NCI-H1105 (cell line): ENCODE measurements at regions not wholly inside any gene's neighbourhood (a gene's known extent, or its start where the extent isn't known, plus 50 kb on each side); places are given as distances from the start of the nearest gene placed in this dataset.
"Not testable (repeated sequence)": the region's sequence is repeated elsewhere in the genome, so short reads cannot be mapped to it uniquely, and the experiment has no call there.

Source experiments
- DNase-seq: peaks from one replicate; lab custom pipeline; 2025; lab: John Stamatoyannopoulos, UW

- no peak for DNase-seq
Observed at GRCh38 chr4:189185810-189186432, 754.8 kb upstream of the FRG1 start.

GRCh38 chr4:189187531-189188052 lies 753.1 kb upstream of the FRG1 start:
- DNase-seq: no peak

DNA sequence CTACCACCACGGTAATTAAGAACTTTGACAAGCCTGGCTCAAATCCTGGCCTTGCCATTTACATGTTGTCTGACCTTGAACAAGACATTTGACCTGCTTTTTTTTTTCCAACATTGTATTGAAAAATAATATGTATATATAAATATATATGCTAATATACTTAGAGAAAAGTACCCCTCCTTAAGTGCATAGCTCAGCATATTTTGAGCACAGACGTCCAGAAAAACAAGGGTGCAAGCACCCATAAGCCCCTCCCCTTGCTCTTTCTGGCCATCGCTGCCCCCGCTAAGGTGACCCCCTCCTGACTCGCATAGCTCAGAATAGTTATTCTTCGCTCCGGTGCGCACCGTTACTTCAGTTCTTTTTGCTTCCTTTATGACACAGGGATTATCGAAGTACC lies 742.0 kb upstream of the FRG1 start:
- DNase-seq: no peak

DNA sequence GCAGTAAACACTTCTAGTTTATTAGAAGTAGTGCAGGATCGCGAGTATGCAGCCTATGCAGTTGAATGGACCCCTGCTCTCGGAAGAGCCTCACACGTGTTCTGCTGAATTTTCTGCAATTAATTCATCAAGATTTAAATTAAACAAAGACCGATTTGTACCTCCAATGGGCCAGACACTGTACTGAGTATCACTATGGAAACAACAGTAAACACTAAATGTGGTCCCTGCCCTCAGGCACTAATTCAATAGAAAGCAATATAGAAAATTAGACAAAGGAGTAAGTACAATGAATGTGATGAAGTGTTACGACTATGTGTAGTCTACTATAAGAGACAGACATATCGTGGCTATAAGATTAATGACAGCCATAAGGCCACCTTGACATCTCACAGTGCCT lies 740.3 kb upstream of the FRG1 start:
- no peak for DNase-seq

- peak; percentile 21 for DNase-seq
Observed at GRCh38 chr4:189202182-189202868, 738.3 kb upstream of the FRG1 start.

DNA sequence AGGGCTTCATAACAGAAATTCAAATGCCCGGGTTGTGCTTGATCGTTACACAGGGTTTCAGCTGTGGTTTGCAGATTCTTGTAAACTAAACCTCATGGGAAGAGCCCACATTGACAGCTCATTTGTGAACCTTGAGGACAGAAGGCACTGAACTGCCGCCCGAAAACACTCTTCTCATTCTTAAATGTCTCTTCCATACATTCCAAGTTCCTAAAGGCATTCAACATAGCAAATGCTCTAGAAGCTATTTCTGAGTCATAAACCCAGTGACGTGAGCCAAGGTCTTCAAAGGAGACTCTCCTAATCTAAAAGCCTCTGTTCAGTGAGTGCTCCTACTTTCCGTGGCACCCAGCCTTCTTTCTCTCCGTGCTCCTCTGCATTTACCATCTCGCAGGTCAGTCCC lies 737.8 kb upstream of the FRG1 start:
- no peak for DNase-seq

DNA sequence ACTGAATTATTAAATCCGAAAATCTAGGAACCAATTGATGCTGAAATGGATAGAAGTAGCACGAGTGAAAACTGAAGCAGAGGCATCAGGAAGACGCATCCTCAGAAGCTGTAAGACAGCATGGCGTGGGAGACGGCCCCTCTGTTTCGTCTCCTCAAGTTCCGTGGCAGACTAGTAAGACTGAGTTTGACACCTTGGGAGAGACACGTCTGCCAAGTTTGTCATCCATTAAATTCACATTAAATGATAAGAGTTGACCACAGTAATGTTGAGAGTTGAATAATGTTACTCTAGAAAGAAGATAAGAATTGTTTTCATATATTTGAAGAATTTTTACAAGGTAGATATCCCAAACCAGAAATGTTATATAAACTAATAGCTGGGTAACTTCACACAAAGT lies 736.1 kb upstream of the FRG1 start:
- no peak for DNase-seq

- DNase-seq: no peak
Observed at GRCh38 chr4:189206953-189207352, 733.7 kb upstream of the FRG1 start.

DNA sequence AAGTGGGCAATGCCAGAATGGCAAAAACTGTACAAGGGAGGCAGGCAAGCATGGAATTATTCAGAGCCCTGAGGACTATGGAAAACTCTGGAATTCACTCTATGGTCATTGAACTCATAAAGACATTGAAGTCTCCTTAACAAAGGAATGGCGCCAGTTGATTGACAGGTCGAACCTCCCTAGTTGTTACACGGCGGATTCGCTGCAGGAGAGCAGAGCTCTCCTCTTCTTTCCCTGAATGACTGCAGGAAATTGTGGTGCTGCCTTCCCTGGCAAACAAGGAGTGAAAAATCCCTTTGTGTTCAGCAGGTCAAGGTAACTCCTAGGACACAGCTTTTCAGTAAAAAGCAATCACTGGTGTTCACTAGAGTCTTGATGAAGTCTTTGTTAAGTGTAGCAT lies 732.8 kb upstream of the FRG1 start:
- no peak for DNase-seq

- DNase-seq: no peak
Observed at GRCh38 chr4:189215574-189215973, 725.1 kb upstream of the FRG1 start.

GRCh38 chr4:189221691-189222090 lies 719.0 kb upstream of the FRG1 start:
- DNase-seq: no peak

DNA sequence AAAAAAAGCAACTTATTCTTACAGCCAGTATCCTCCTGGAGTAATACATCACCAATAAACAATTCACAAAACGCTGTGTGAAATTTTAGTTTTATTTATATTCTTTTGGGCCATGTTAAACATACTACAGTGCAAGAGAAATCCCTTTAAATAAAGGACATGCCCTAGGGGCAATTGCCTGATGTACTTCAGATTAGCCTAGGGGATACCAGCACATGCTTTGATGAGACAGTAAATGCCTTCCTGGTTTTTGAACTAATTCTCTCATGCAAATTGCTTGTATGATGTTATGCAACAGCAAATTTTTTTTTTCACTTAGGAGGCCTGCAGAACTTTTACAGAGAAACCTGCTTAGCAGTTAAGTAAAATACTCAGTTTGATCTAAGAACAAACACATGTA lies 711.9 kb upstream of the FRG1 start:
- DNase-seq: no peak

DNA sequence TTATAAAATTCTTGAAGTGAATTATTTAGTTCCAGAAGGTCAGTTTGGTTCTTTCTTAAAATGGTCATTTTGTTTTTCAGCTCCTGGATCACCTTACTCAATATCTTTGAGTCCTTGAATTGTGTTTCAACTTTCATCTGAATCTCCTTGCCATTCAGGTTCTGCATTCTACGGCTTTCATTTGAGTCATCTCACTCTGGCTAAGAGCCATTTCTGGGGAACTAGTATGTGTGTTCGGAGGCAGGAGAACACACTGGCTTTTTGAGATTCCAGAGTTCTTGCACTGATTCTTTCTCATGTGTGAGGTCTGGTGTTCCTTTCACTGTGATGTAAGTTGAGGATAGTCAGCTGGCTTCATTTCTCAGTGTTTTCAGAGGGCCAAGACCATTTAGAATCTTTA lies 708.4 kb upstream of the FRG1 start:
- no peak for DNase-seq

GRCh38 chr4:189233754-189234153 lies 706.9 kb upstream of the FRG1 start:
- DNase-seq: not testable (repeated sequence)

- DNase-seq: not testable (repeated sequence)
Observed at GRCh38 chr4:189234948-189235347, 705.7 kb upstream of the FRG1 start.

DNA sequence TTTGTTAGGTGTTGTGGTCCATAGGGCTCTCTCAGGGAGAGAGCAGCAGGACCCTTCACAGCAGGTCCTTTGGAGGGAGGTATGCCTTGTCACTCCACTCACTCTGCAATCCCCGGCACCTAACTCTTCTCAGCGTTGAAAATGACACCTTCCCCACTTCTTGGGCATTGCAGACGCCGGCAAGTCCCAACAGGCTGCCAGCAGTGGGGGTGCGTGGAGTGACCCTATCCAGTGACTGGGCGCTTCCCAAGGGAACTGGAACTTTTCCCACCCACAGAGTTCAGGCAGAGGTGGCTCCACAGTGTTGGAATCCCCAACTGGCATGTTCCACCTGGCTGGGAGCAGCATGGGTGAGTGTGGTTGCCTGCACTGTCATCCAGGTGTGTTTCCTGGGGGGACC lies 705.1 kb upstream of the FRG1 start:
- DNase-seq: no peak

- DNase-seq: not testable (repeated sequence)
Observed at GRCh38 chr4:189236321-189236720, 704.4 kb upstream of the FRG1 start.

GRCh38 chr4:189237340-189237739 lies 703.3 kb upstream of the FRG1 start:
- DNase-seq: no peak

DNA sequence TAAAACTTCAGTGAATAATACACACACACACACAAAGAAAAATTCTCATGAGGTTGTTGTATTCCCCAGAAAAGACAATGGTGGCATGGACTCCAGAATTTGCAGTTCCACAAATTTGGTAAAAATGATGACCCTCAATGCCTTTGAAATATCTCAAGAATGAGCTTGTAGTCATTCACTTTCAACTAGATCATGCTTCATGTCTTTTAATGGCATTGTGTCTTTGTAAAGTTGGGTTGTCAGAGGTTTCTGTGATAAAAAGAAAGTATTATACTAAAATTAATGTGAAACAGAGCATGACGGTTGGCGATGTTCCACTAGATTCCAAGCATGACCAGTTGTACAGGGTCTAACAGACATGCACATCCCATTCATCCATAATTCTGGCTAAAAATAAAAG lies 685.0 kb upstream of the FRG1 start:
- no peak for DNase-seq

DNA sequence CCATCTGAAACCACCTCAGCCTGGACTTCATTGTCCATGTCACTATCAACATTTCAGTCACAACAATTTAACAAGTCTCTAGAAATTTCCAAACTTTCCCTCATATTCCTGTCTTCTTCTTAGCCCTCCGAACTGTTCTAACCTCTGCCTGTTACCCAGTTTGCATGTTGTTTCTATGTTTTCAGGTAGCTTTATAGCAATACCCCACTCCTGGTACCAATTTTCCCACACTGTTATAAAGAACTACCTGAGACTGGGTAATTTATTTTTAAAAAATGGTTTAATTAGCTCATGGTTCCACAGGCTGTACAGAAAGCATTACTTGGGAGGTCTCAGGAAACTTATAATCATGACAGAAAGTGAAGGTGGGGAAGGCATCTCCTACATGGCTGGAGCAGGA lies 679.2 kb upstream of the FRG1 start:
- DNase-seq: no peak

DNA sequence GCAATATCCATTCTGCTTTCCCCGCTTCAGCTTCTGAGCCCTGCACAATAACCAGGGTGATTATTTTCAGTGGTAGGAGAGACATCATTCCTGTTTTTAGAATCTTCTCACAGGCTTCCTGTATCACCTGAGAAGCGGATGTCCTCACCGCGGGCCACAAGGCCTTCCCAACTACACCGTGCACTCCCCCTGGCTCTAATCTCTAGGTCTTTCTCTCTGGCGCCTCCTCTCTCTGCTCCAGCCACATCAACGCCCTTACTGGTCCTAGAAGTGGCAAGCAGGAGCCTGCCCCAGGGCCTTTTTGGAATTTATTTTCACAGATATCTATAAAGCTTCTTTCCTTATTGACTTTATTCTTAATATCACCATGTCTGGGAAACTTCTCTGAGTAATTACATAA lies 675.2 kb upstream of the FRG1 start:
- DNase-seq: no peak

DNA sequence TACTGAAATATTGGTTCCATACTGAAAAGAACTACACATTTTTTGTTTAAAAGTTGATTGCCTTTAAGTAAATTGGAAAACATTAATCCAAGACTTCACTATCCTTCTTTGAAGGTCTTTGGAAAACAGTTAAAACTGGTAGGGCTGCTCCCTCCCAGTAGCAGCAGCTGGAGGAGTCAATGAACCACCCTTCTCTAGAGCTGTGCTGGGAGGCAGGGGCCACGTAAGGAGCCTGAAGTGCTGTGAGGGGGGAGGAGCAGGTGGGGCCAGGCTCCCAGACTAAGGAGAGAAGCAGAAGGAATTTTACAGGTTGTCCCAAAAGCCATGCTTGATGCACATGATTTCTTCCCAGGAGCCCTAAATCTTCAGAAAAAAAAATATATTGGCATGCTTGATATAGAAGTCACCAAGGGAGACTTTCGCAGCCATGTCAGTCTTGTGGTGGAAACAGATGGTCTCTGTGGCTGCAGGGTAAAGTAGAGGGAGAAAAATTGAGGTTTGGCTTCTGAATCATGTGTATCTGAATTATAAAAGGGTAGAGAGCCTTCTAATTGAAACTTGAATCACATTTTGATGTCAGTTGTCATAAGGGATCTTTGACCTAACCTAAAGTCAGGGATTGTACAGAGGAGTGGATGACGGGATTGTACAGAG lies 673.2 kb upstream of the FRG1 start:
- DNase-seq: no peak

DNA sequence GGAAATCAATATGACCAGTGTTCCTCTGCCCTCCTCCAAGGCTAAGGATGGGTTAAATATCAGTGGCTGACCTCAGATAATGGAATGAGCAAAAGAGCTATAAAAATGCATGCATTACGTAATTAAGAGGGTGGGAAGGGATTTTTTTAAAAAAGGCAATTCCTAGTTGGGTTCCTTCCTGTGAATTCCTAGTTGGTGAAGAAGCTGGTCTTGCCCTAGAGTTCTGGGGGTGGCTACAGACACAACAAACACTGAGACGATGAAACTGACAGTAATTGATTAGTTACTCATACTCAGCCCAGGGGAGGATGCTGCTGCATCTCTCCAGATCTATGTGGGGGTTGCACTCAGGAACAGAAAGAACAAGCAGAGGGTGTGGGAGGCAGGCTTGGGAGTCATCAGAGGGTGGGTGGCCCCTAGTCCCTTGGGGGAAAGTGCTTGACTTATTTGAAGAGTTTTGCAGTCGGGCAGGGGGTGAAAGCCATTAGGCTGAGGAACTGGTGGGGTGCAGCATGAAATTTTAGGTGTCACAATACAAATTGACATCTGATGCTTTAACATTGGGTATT lies 662.0 kb upstream of the FRG1 start:
- no peak for DNase-seq
